GM19025 (cell line): ENCODE measurements at regions not wholly inside any gene's neighbourhood (a gene's known extent, or its start where the extent isn't known, plus 50 kb on each side); places are given as distances from the start of the nearest gene placed in this dataset.
"Not testable (repeated sequence)": the region's sequence is repeated elsewhere in the genome, so short reads cannot be mapped to it uniquely, and the experiment has no call there.

ENCODE experiments used
- ATAC-seq: cut with Tn5 transposase; IDR thresholded peaks from one replicate; pipeline ENCODE4 v1.9.1; 2021; ENCODE audit warnings: mild to moderate bottlenecking, low read depth, moderate library complexity; ENCODE audit not compliant: unreplicated experiment

- ATAC-seq, result no peak
Observed at GRCh38 chr5:106014262-106014661, 1656.5 kb downstream of the EFNA5 start.

GRCh38 chr5:106006242-106006641, 1664.5 kb downstream of the EFNA5 start:
- no peak for ATAC-seq

GRCh38 chr5:105998991-105999390, 1671.7 kb downstream of the EFNA5 start:
- not testable (repeated sequence) for ATAC-seq

- ATAC-seq, result no peak
Observed at GRCh38 chr5:105993027-105993426, 1677.7 kb downstream of the EFNA5 start.

- no peak for ATAC-seq
Observed at GRCh38 chr5:105982526-105982925, 1688.2 kb downstream of the EFNA5 start.

- ATAC-seq, result no peak
Observed at GRCh38 chr5:105978011-105978410, 1692.7 kb downstream of the EFNA5 start.

- no peak for ATAC-seq
Observed at GRCh38 chr5:105977163-105977562, 1693.6 kb downstream of the EFNA5 start.

- no peak for ATAC-seq
Observed at GRCh38 chr5:105970919-105971318, 1699.8 kb downstream of the EFNA5 start.

- ATAC-seq, result no peak
Observed at GRCh38 chr5:105968981-105969380, 1701.8 kb downstream of the EFNA5 start.

- ATAC-seq, result no peak
Observed at GRCh38 chr5:105963696-105964255, 1707.0 kb downstream of the EFNA5 start.

- no peak for ATAC-seq
Observed at GRCh38 chr5:105961572-105961971, 1709.2 kb downstream of the EFNA5 start.

GRCh38 chr5:105956456-105957196, 1714.1 kb downstream of the EFNA5 start:
- ATAC-seq, result no peak

- ATAC-seq, result no peak
Observed at GRCh38 chr5:105954341-105954740, 1716.4 kb downstream of the EFNA5 start.

GRCh38 chr5:105953616-105954015, 1717.1 kb downstream of the EFNA5 start:
- no peak for ATAC-seq

- no peak for ATAC-seq
Observed at GRCh38 chr5:105952875-105953274, 1717.9 kb downstream of the EFNA5 start.

GRCh38 chr5:105947461-105947860, 1723.3 kb downstream of the EFNA5 start:
- ATAC-seq, result no peak

GRCh38 chr5:105945203-105945972, 1725.3 kb downstream of the EFNA5 start:
- ATAC-seq, result no peak

GRCh38 chr5:105940181-105940580, 1730.6 kb downstream of the EFNA5 start:
- ATAC-seq, result no peak

GRCh38 chr5:105934171-105934570, 1736.6 kb downstream of the EFNA5 start:
- no peak for ATAC-seq

GRCh38 chr5:105931881-105932421, 1738.8 kb downstream of the EFNA5 start:
- ATAC-seq, result no peak

GRCh38 chr5:105929858-105930257, 1740.9 kb downstream of the EFNA5 start:
- no peak for ATAC-seq
